Testis (tissue), 2 donors: ENCODE measurements at regions not wholly inside any gene's neighbourhood (a gene's known extent, or its start where the extent isn't known, plus 50 kb on each side); places are given as distances from the start of the nearest gene placed in this dataset.

Source experiments
- DNase-seq: peaks from one replicate; pipeline ENCODE4 v3.0.0-alpha.2; 2019
- H3K27ac ChIP-seq, 2 donors: fragments of 200-600 bp; sonication (generic); one replicate each; pipeline ENCODE4 v1.5.1; 2019
- H3K27me3 ChIP-seq: fragments of 200-600 bp; sonication (generic); one replicate; pipeline ENCODE4 v1.5.1; 2019
- H3K36me3 ChIP-seq: fragments of 200-600 bp; sonication (generic); one replicate; pipeline ENCODE4 v1.5.1; 2017; ENCODE audit warnings: low read depth; ENCODE audit errors: missing control alignments
- H3K4me1 ChIP-seq: fragments of 200-600 bp; sonication (generic); one replicate; pipeline ENCODE4 v1.5.1; 2019
- H3K4me3 ChIP-seq, 2 donors: fragments of 200-600 bp; sonication (generic); one replicate each; pipeline ENCODE4 v1.5.1; 2017 to 2019
- H3K9me3 ChIP-seq: fragments of 200-600 bp; sonication (generic); one replicate; pipeline ENCODE4 v1.5.1; 2017
- CTCF ChIP-seq, 3 experiments: fragments of 450-650 bp in 2 of 3; fragments of 200-600 bp in 1 of 3; sonication (generic) in 1 of 3; IDR thresholded peaks; one replicate each; pipeline ENCODE4 v1.5.1; 2016 to 2019; ENCODE audit warnings: antibody characterized with exemption in 3 of 3, mild to moderate bottlenecking in 2 of 3, moderate library complexity in 1 of 3
- POLR2A ChIP-seq: fragments of 450-650 bp; IDR thresholded peaks from one replicate; pipeline ENCODE4 v1.6.1; 2017; ENCODE audit warnings: antibody characterized with exemption, mild to moderate bottlenecking, moderate library complexity
- WGBS, 2 donors: methylation state at CpG; one replicate each; pipeline ENCODE4 v1.1.5; 2018; 5-methylcytosine and 5-hydroxymethylcytosine counted together
- intact Hi-C: fragments of 100-400 bp; cut with DNase I; formaldehyde crosslinking; loops from one replicate; pipeline ENCODE4 v1.15.1; 2023; ENCODE audit warnings: low total_unique reads

DNA sequence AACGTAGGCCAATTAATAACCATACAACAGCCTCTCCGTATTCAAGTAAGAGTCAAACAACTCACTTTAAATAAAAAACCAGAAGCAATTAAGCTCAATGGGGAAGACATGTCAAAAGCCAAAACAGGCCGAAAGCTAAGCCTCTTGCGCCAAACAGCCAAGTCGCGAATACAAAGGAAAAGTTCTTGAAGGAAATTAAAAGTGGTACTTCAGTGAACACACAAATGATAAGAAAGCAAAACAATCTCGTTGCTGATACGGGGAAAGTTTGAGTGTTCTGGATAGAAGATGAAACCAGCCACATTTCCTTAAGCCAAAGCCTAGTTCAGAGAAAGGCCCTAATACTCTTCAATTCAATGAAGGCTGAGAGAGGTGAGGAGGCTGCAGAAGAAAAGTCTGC lies 53.4 kb downstream of the SIPA1L2 start:
- H3K27ac ChIP-seq = no peak overlapping the region
- 80 to 89% methylated on average over 8 of the region's 8 CpGs for WGBS, 2 donors
- H3K9me3 ChIP-seq = no peaks in the 10 kb centered on the region
- no peaks in the 10 kb centered on the region for H3K36me3 ChIP-seq
- no peak for DNase-seq
- no peaks in the 10 kb centered on the region for H3K27me3 ChIP-seq
- intact Hi-C loops = no loop called here
- H3K4me1 ChIP-seq = no peaks in the 10 kb centered on the region
- H3K4me3 ChIP-seq = no peak overlapping the region
- TF ChIP-seq CTCF (IDR thresholded peaks at IDR 0.05) = no peak
- TF ChIP-seq POLR2A = no peak

DNA sequence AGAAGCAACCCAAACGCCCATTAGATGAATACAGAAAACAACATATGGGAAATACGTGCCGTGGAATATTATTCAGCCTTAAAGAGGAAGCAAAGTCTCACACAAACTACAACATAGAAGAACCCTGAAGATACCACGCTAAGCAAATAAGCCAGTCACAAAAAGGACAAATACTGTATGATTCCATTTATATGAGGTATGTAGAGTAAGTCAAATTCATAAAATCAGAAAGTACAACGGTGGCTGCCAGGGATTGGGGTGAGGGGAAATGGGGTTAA lies 54.2 kb downstream of the SIPA1L2 start:
- DNase-seq = no peak
- 66 to 90% methylated on average over 5 of the region's 5 CpGs for WGBS, 2 donors
- H3K4me1 ChIP-seq = no peaks in the 10 kb centered on the region
- H3K9me3 ChIP-seq = no peaks in the 10 kb centered on the region
- intact Hi-C loops = no loop called here
- H3K27me3 ChIP-seq = no peaks in the 10 kb centered on the region
- H3K36me3 ChIP-seq = no peaks in the 10 kb centered on the region
- no peak overlapping the region for H3K27ac ChIP-seq
- TF ChIP-seq POLR2A (no peak), CTCF (IDR thresholded peaks at IDR 0.05) (no peak)
- no peak overlapping the region for H3K4me3 ChIP-seq

- no peak for DNase-seq
- Histone ChIP-seq H3K27me3 (no peaks in the 10 kb centered on the region), H3K27ac (no peak overlapping the region), H3K36me3 (no peaks in the 10 kb centered on the region), H3K4me3 (no peak overlapping the region), H3K4me1 (no peaks in the 10 kb centered on the region), H3K9me3 (no peaks in the 10 kb centered on the region)
- WGBS, 2 donors = 85 to 86% methylated on average over 12 of the region's 12 CpGs
- TF ChIP-seq POLR2A (no peak), CTCF (IDR thresholded peaks at IDR 0.05) (no peak)
- intact Hi-C loops = no loop called here
These were observed 54.8 kb downstream of the SIPA1L2 start for GRCh38 chr1:232574889-232575762.

GRCh38 chr1:232574077-232574476 lies 55.9 kb downstream of the SIPA1L2 start:
- no peak for DNase-seq
- TF ChIP-seq CTCF (IDR thresholded peaks at IDR 0.05) (no peak), POLR2A (no peak)
- H3K4me1 ChIP-seq = no peaks in the 10 kb centered on the region
- H3K4me3 ChIP-seq = no peak overlapping the region
- WGBS, 2 donors = 90 to 93% methylated on average over 3 of the region's 3 CpGs
- no peaks in the 10 kb centered on the region for H3K9me3 ChIP-seq
- no peaks in the 10 kb centered on the region for H3K27me3 ChIP-seq
- no peaks in the 10 kb centered on the region for H3K36me3 ChIP-seq
- intact Hi-C loops = no loop called here
- no peak overlapping the region for H3K27ac ChIP-seq

- H3K27me3 ChIP-seq = no peaks in the 10 kb centered on the region
- TF ChIP-seq CTCF (IDR thresholded peaks at IDR 0.05) (no peak), POLR2A (no peak)
- H3K4me3 ChIP-seq = no peak overlapping the region
- DNase-seq = no peak
- no peaks in the 10 kb centered on the region for H3K9me3 ChIP-seq
- WGBS, 2 donors = 87% methylated on average over 5 of the region's 5 CpGs
- no peaks in the 10 kb centered on the region for H3K4me1 ChIP-seq
- H3K36me3 ChIP-seq = no peaks in the 10 kb centered on the region
- intact Hi-C loops = no loop called here
- no peak overlapping the region for H3K27ac ChIP-seq
These were observed 58.4 kb downstream of the SIPA1L2 start for GRCh38 chr1:232571523-232571922.
